NCI-H146 (cell line): ENCODE measurements at regions not wholly inside any gene's neighbourhood (a gene's known extent, or its start where the extent isn't known, plus 50 kb on each side); places are given as distances from the start of the nearest gene placed in this dataset.
"Not testable (repeated sequence)": the region's sequence is repeated elsewhere in the genome, so short reads cannot be mapped to it uniquely, and the experiment has no call there.

ENCODE experiments used
- DNase-seq: peaks from one replicate; lab custom pipeline; 2025; lab: John Stamatoyannopoulos, UW

- no peak for DNase-seq
Observed at GRCh38 chr4:97103252-97103651, 1040.0 kb downstream of the STPG2 start.

DNA sequence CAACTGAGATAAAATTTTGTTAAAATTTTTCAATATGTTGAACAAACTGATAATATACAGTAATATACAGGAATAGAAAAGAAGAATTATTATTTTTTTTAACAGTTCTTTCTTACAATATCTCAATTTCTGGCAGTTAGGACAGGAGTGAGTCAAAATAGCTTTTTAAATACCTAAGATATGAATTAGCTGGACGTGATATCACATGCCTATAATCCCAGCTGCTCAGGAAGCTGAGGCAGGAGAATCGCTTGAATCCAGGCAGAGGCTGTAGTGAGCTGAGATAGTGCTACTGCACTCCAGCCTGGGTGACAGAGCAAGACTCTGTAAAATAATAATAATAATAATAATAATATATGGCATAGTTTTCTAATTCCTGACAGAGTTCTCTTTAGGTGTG is 1039.3 kb downstream of the STPG2 start:
- DNase-seq = no peak

DNA sequence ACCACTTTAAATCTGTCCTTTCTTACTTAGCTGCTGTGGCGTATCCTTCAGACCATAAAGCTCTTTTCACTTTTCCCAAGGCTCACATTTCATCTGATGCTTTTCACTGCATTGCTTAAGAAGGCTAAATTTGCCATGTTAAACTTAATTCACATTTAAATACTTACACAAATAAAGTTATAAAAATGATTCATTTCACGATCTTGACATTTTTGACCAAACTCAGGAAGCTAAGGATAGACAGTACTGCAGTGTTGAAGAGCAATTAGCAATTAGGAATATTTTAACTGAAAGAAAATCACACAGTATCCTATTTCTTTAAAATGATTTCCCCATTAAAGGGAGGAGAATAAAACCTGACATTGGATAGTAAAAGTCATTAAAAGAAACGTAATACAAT is 1038.6 kb downstream of the STPG2 start:
- DNase-seq = no peak

GRCh38 chr4:97105347-97106099 is 1037.8 kb downstream of the STPG2 start:
- DNase-seq = no peak

DNA sequence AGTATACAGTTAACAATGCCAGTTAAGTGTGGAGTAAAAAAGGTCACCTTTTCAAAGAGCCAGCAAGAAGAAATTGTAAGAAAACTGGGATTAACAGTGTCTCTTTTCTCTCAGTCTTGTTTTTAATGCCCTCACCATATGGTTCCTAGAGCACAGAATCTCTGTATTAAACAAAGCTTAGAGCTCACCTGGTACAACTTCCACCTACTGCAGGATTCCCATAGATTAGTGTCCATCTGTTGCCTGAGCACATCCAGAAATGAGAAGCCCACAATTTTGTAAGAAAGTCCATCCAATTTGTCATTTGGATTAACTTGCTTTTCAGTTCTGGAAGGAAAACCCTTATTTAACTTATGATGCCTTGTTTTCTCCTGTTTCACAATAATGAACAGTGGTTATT is 1037.1 kb downstream of the STPG2 start:
- DNase-seq = no peak

- no peak for DNase-seq
Observed at GRCh38 chr4:97110506-97110905, 1032.8 kb downstream of the STPG2 start.

- DNase-seq = no peak
Observed at GRCh38 chr4:97116511-97116910, 1026.8 kb downstream of the STPG2 start.

DNA sequence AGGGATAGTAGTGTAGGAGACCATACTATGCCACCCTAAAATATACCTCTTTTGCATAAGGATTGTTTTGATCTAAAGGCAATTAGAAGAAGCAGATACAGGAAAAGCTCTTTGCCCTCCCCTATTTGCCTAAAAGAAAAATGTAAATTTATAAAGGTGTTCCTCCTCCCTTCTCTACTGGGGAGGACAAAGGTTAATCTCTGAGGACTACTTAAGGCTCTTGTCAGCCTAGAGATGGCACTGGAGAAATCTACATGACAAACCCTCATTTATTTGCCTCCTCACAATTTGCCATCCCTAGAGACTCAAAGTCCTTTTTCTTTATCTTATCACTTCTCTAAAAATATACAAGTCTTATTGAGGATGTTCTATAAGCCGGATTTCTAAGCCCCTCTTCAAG is 1021.8 kb downstream of the STPG2 start:
- no peak for DNase-seq

GRCh38 chr4:97123573-97123972 is 1019.7 kb downstream of the STPG2 start:
- no peak for DNase-seq

- DNase-seq = no peak
Observed at GRCh38 chr4:97132435-97132834, 1010.8 kb downstream of the STPG2 start.

DNA sequence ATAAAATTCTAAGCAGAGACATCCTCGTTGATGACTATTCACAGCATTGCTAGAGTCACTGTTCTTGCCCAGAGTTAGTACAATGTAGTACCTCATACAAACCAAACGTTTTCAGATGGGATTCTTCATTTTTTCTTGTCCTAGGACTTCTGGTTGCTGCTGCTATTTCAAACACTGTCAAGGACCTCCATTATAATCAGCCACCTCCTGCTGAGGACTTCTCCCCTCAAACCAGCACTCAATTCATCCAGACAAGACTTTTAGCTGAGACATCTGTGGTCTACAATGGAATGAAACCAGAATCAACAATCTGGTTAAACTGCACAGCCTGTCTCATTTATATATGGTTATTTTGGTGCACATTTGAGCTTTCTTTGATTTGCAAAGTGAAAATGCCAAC is 1008.8 kb downstream of the STPG2 start:
- no peak for DNase-seq

- DNase-seq = no peak
Observed at GRCh38 chr4:97139791-97140190, 1003.5 kb downstream of the STPG2 start.

- no peak for DNase-seq
Observed at GRCh38 chr4:97140545-97140944, 1002.7 kb downstream of the STPG2 start.

DNA sequence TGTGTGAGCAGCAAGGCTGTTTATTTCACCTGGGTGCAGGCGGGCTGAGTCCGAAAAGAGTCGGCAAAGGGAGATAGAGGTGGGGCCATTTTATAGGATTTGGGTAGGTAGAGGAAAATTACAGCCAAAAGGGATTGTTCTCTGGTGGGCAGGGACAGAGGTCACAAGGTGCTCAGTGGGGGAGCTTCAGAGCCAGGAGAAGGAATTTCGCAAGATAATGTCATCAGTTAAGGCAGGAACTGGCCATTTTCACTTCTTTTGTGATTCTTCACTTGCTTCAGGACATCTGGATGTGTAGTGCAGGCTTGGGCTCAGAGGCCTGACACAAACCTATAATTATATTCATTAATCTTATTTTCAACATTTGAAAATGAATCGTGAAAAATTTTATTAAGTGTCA is 1001.9 kb downstream of the STPG2 start:
- not testable (repeated sequence) for DNase-seq

- no peak for DNase-seq
Observed at GRCh38 chr4:97142410-97142809, 1000.9 kb downstream of the STPG2 start.

GRCh38 chr4:97142893-97143292 is 1000.4 kb downstream of the STPG2 start:
- no peak for DNase-seq

GRCh38 chr4:97144199-97144598 is 999.1 kb downstream of the STPG2 start:
- no peak for DNase-seq

GRCh38 chr4:97150966-97151365 is 992.3 kb downstream of the STPG2 start:
- no peak for DNase-seq

- no peak for DNase-seq
Observed at GRCh38 chr4:97152149-97152548, 991.1 kb downstream of the STPG2 start.

GRCh38 chr4:97153042-97153441 is 990.2 kb downstream of the STPG2 start:
- DNase-seq = no peak

GRCh38 chr4:97159625-97160024 is 983.7 kb downstream of the STPG2 start:
- DNase-seq = no peak

DNA sequence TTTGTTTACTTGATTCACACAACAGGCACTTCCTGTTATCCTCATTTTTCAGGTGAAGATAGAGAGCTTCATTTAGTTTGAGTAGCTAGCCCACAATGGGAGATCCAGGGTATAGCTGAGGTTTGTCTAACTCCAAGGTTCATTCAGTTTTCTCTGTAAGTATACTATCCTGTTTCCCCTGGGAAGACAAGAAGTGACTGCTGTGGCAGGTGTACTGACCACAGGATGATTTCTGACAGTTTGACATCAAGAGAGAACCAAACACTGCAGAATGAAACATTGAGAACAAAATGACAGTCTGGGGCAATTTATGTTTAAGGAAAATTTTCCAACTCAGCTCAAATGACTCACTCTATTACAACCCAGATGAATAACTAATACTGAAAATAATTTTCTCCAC is 958.0 kb downstream of the STPG2 start:
- no peak for DNase-seq

DNA sequence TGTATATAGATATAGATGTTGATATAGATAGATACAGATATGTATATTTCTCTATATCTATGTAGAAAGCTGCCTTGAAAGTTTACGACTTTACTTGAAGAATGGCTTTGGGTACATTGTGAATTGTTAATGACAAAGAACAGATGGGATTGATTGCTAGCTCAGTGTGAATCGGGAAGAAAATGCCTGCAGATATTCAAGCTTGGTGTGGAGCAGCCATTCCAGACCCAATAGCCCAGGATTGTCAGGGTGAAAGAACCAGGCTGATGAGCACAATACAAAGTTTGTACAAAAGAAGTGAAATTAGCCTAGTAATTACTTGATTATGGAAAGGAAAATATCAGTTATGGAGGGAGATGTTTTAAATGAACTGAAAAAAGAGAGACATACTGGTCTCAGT is 946.2 kb downstream of the STPG2 start:
- no peak for DNase-seq

DNA sequence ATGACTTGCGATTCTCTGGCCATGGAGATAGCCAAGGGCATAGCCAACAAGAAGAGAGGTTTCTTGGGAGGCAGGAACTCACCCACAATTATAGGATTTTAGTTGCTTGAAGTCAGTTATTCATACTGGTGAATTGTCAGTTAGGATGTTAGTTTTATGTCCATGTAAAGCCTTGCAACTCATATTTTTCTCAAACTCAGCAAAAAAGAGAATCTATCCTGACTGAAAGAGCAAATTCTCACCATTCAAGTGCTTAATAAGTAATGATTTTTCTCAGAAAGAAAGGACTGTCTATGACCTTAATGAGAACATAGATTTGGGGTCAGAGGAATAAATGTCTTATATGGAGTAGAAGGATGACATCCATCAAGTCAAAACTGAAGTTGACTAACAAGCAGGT is 934.5 kb downstream of the STPG2 start:
- no peak for DNase-seq
